ENCODE measurements at regions not wholly inside any gene's neighbourhood (a gene's known extent, or its start where the extent isn't known, plus 50 kb on each side); places are given as distances from the start of the nearest gene placed in this dataset.

DNA sequence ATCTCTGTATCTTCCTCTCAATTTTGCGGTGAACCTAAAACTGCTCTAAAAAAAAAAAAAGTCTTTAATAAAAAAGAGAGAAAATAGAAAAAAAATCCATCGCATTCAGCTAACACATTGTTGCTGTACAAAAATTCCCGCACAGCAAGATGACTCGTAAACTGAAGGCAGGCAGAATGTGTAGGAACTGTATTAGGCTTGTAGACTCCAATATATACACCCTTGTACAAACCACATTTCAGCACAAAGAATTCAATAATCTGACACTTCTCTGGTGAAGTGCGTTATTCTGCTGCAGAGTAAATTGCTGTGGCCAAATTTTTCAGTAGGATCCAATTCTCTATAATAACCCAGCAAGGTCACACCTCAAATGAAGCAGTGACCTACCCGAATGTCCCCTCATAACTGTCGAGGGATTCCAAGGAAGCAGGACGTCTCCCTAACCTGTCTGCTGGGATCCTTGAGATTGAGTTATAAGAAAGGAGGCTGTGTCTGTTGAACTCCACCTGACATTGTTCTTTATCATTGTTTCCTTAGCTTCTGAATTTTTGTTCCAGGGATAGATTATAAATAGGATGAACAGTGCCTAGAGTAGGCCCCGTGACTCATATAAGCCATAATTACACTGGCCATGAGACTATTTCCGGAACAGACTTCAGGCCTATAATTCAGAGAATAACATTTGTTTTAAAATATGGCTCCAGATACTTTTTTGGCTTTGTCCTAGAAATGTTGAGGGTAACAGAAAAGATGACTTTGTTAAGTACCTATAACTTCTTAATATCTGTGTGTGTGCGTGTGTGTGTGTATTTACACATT is 348.3 kb downstream of the PCDH7 start:
- peaks cover 16% of the 10 kb centered on the region for H3K4me1 ChIP-seq
- no peak overlapping the region for H3K27ac ChIP-seq
- TF ChIP-seq EZH2phosphoT487 (IDR thresholded peaks at IDR 0.05), result no peak
- no peak overlapping the region for H3K4me3 ChIP-seq
- H3K27ac Mint-ChIP-seq, result no peak overlapping the region
- no peaks in the 10 kb centered on the region for H3K36me3 Mint-ChIP-seq
- no peaks in the 10 kb centered on the region for H3K9me3 ChIP-seq (ENCODE audit: low read depth)
- no peaks in the 10 kb centered on the region for H3F3A ChIP-seq (ENCODE audit: low read depth)
- no peak overlapping the region for H2AFZ ChIP-seq (replicated peaks)
- no peaks in the 10 kb centered on the region for H3K79me2 ChIP-seq (ENCODE audit: low read depth)
- H3K36me3 ChIP-seq, result no peaks in the 10 kb centered on the region
- H4K20me1 ChIP-seq (ENCODE audit: low read depth), result no peaks in the 10 kb centered on the region
- H3K4me2 ChIP-seq, result peak overlapping the region; percentile 8
- DNase-seq (ENCODE audit: low spot score), result no peak
- peaks cover 18% of the 10 kb centered on the region for H3K4me1 Mint-ChIP-seq
- no peak overlapping the region for H3K9ac ChIP-seq
- no peaks in the 10 kb centered on the region for H3K27me3 Mint-ChIP-seq (ENCODE audit: insufficient read depth, low read depth)
- H3K9me3 Mint-ChIP-seq, result no peaks in the 10 kb centered on the region
- no peaks in the 10 kb centered on the region for H3K27me3 ChIP-seq
- H3K4me3 Mint-ChIP-seq, result no peak overlapping the region

DNA sequence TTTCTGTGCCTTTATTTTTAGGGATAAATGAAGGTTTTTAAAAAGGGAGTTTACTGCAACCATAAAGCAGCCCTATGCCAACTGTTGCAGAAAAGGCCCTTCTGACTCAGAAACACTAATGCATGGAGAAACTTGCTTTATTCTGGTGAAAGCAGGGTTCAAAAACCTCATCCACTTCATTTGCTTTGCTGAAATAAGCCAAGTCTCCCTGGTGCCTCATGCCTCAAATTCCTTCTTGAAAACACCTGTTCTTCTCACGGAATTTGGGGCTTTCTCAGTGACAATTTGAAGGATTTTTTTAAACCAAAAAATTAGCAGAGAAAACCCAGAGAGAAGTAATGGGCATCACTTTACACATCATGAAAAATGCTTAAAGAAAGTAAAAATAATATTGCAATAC is 349.0 kb downstream of the PCDH7 start:
- Mint-ChIP-seq H3K4me3 (no peak overlapping the region), H3K27ac (no peak overlapping the region), H3K27me3 (ENCODE audit: insufficient read depth, low read depth) (no peaks in the 10 kb centered on the region), H3K9me3 (no peaks in the 10 kb centered on the region), H3K36me3 (no peaks in the 10 kb centered on the region), H3K4me1 (peaks cover 18% of the 10 kb centered on the region)
- Histone ChIP-seq H4K20me1 (ENCODE audit: low read depth) (no peaks in the 10 kb centered on the region), H3K4me3 (peak overlapping the region; percentile 7), H2AFZ (replicated peaks) (no peak overlapping the region), H3K4me1 (peaks cover 16% of the 10 kb centered on the region), H3K79me2 (ENCODE audit: low read depth) (no peaks in the 10 kb centered on the region), H3K27ac (no peak overlapping the region), H3K27me3 (no peaks in the 10 kb centered on the region), H3K9me3 (ENCODE audit: low read depth) (no peaks in the 10 kb centered on the region), H3F3A (ENCODE audit: low read depth) (no peaks in the 10 kb centered on the region), H3K4me2 (peak overlapping the region; percentile 8), H3K9ac (no peak overlapping the region), H3K36me3 (no peaks in the 10 kb centered on the region)
- peak; percentile 27 for DNase-seq (ENCODE audit: low spot score)
- TF ChIP-seq EZH2phosphoT487 (IDR thresholded peaks at IDR 0.05), result no peak
- TF ChIP-seq, protein P1, sequence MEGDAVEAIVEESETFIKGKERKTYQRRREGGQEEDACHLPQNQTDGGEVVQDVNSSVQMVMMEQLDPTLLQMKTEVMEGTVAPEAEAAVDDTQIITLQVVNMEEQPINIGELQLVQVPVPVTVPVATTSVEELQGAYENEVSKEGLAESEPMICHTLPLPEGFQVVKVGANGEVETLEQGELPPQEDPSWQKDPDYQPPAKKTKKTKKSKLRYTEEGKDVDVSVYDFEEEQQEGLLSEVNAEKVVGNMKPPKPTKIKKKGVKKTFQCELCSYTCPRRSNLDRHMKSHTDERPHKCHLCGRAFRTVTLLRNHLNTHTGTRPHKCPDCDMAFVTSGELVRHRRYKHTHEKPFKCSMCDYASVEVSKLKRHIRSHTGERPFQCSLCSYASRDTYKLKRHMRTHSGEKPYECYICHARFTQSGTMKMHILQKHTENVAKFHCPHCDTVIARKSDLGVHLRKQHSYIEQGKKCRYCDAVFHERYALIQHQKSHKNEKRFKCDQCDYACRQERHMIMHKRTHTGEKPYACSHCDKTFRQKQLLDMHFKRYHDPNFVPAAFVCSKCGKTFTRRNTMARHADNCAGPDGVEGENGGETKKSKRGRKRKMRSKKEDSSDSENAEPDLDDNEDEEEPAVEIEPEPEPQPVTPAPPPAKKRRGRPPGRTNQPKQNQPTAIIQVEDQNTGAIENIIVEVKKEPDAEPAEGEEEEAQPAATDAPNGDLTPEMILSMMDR (IDR thresholded peaks at IDR 0.05), result no peak
- no peak for TF ChIP-seq EZH2 (IDR thresholded peaks at IDR 0.05)

DNA sequence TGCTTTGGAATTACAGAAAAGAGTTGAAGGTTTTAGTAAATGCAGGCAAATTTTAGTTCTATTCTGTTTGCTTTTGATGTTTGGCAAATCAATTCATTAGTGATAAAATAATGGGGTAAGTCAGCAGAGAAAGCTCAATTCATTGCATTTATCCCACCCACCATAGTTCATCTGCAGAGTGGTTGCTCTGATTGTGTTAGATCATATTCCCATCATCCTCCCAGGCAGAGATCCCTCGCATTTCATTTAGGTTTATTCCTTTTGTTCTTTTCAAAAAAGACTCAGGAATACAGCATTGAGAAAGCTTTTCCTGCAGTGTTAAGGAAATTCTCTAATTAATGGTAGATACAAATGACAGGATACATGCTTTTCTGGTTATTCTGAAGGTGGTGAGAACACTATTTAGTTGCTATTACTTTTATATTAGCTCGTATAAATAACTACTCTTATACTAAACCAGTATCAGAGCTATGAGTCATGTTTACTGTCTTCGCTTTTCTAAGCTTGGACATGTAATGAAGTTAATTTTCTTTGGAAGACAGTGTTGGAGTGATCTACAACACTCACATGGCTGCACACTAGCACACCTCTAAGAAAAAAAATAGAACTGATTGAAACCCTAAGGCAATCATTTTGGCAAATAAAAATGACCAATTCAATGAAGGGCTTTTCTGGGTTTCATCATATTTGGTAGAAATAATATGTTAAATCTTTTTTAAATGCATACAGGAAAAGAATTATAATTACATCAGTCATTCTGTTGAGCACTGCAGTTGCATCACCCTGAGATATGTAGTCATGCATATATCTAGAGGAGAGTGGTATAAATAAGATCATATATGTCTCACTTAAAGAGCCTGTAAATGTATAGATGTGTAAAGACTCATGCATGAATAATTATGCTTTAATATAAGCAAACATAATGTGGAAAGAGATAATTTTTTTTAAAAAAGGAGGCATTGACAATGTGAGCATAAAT is 351.6 kb downstream of the PCDH7 start:
- Mint-ChIP-seq H3K27me3 (ENCODE audit: insufficient read depth, low read depth) (no peaks in the 10 kb centered on the region), H3K27ac (no peak overlapping the region), H3K9me3 (no peaks in the 10 kb centered on the region), H3K4me1 (peaks cover 11% of the 10 kb centered on the region), H3K4me3 (no peak overlapping the region), H3K36me3 (no peaks in the 10 kb centered on the region)
- H3K4me2 ChIP-seq, result no peak overlapping the region
- H3K27me3 ChIP-seq, result no peaks in the 10 kb centered on the region
- H3K9ac ChIP-seq, result no peak overlapping the region
- no peaks in the 10 kb centered on the region for H4K20me1 ChIP-seq (ENCODE audit: low read depth)
- H2AFZ ChIP-seq (replicated peaks), result no peak overlapping the region
- no peaks in the 10 kb centered on the region for H3K9me3 ChIP-seq (ENCODE audit: low read depth)
- H3K27ac ChIP-seq, result no peak overlapping the region
- H3K4me3 ChIP-seq, result no peak overlapping the region
- no peaks in the 10 kb centered on the region for H3K79me2 ChIP-seq (ENCODE audit: low read depth)
- H3K4me1 ChIP-seq, result peaks cover 16% of the 10 kb centered on the region
- TF ChIP-seq EZH2 (IDR thresholded peaks at IDR 0.05), result no peak
- TF ChIP-seq EZH2phosphoT487 (IDR thresholded peaks at IDR 0.05), result no peak
- TF ChIP-seq, protein P1 (IDR thresholded peaks at IDR 0.05), result no peak
- H3F3A ChIP-seq (ENCODE audit: low read depth), result no peaks in the 10 kb centered on the region
- H3K36me3 ChIP-seq, result no peaks in the 10 kb centered on the region
- DNase-seq (ENCODE audit: low spot score), result no peak

Data from neural progenitor cell (in vitro differentiated cells).